ENCODE measurements at regions not wholly inside any gene's neighbourhood (a gene's known extent, or its start where the extent isn't known, plus 50 kb on each side); places are given as distances from the start of the nearest gene placed in this dataset.

DNA sequence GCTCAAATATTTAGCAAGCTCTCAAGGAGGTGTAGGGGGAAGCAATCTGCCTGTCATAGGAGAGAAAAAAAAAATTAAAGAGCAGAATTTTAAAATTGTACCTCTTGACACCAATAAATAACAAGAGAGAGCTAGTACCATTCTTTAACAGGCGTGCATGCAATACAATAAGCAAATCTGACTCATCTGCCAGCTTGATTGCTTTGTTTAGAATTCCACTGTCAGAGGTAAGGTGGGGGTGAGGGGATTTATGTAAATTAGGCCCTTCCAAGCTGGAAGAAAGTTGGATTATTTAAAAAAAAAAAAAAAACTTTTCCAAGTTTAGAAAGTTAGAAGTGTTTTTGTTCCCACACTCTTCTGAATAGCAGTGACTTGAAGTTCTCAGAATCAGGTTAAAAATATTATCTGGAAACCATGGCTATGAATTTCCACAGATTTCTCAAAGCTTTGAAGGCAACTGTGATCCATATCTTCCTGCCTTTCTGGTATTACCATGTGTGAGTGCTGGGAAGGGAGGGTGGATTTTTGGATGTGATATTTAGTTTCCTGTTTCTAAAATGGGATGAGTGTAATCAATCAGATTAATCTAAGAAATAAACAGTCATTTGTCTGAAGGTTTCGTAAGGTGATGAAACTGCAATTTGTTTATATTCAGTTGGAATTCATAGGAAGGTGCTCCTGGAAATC is 477.5 kb downstream of the TLE4 start:
- DNase-seq, result no peak

DNA sequence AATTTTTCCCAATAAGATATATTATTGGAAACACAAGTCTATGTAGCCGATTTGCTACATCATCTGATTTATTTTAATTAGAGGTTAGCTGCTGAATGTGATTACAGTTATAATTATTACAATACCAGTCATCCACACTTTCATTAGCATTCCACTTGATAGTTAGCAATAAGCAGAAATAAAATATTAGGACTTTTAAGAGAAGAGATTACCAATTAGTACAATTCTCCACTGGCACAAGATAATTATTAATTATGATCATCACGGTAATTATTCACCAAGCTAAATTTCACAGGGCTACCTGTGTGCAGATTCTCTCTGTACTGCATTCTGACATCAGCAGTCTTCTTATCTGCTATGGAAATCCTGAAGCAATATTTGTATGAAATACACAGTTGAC is 474.7 kb downstream of the TLE4 start:
- no peak for DNase-seq

DNA sequence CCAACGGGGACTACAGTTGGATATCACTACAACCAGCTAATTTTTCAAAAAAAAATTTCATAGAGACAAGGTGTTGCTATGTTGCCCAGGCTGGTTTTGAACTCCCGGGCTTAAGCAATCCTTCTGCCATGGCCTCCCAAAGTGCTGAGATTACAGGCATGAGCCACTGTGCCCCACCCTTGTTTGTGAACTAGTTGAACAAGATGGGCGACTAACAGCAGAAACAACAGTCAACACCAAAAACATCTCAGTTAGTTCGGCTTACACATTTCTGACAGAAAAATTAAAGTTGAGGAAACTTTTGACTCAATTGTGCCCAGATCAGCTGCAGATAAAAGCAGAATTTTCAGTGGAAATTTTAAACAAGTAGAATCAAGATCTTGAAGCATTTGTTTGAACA is 470.1 kb downstream of the TLE4 start:
- DNase-seq, result no peak

GRCh38 chr9:80040457-80040856 is 468.7 kb downstream of the TLE4 start:
- DNase-seq, result no peak

GRCh38 chr9:80030801-80031200 is 459.0 kb downstream of the TLE4 start:
- no peak for DNase-seq

DNA sequence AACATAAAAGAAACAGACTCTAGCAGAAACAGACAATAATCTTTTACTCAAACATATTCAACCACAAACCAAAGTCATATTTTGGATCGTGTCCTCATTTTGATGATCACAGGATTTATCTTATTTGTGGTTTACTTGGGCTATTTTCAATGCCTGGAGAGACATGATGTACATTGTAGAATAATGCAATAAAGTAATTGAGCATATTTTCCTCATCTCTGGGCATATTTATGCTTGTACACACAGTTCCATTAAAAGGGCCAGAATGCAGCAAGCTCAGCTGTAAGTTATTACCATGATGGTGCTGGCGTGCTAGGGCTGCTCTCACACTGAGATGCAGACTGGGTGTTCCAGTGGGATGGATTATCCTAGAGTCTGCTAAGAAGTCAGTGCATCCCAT is 456.7 kb downstream of the TLE4 start:
- DNase-seq, result peak in 1 of 14 donors; percentile 33

- DNase-seq, result no peak
These were observed 454.2 kb downstream of the TLE4 start for GRCh38 chr9:80025796-80026520.

DNA sequence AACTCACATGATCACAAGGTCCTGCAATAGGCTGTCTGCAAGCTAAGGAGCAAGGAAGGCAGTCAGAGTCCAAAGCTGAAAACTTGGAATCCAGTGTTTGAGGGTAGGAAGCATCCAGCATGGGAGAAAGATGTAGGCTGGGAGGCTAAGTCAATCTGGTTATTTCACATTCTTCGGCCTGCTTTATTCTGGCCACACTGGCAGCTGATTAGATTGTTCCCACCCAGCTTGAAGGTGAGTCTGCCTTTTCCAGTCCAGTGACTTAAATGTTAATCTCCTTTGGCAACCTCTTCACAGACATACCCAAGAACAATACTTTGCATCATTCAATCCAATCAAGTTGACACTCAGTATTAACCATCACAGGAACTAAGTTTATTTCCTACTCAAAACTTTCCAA is 453.4 kb downstream of the TLE4 start:
- no peak for DNase-seq

DNA sequence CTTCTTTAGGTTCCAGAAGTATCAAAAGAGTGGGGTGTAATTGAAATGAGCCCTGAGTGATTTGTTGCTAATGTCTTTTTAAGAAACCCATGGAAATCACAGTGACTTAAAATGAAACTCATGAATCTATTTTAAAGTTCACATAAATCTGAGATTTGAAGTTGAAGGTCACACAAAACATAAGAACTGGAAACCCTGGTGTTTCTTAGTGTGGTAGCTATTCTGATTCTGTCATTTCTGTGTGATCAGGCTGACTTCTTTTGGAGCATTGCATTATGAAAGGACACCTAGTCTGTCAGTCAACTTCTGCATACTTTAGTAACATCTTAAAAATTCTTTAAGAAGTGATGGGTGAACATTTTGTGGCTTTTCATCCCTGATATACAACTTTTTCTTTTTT is 448.8 kb downstream of the TLE4 start:
- DNase-seq, result no peak

DNA sequence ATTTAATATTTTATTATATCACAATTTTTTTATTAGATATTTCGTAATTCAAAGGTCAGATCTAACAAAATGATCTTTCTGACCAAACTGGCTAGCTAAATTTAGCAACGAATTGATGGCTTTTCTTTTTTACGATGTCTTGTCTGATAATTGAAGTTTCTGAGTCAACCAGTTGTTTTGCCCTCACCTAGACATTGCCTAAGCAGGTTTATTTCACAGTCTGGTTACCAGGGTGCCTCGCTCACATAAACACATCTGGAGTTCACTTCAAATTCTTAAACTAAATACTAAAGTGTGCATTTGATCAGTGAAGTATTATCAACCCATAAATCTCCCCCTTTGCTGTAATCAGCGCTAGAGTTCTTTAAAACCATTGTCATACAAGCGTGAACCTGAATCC is 448.3 kb downstream of the TLE4 start:
- no peak for DNase-seq

DNA sequence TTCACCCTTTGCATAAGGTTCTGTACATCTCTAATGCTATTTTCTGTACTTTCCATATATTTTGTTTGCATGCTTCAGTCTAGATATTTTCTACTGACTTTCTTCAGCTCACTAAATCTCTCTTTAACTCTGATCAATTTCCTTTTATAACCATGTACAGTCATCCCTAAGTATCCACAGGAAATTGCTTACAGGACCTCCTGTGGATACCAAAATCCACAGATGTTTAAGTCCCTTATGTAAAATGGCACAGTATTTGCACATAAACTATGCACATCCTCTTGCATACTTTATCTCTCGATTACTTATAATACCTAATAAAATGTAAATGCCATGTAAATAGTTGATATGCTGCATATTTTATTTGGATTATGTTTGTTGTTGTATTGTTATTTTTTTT is 442.1 kb downstream of the TLE4 start:
- DNase-seq, result no peak

DNA sequence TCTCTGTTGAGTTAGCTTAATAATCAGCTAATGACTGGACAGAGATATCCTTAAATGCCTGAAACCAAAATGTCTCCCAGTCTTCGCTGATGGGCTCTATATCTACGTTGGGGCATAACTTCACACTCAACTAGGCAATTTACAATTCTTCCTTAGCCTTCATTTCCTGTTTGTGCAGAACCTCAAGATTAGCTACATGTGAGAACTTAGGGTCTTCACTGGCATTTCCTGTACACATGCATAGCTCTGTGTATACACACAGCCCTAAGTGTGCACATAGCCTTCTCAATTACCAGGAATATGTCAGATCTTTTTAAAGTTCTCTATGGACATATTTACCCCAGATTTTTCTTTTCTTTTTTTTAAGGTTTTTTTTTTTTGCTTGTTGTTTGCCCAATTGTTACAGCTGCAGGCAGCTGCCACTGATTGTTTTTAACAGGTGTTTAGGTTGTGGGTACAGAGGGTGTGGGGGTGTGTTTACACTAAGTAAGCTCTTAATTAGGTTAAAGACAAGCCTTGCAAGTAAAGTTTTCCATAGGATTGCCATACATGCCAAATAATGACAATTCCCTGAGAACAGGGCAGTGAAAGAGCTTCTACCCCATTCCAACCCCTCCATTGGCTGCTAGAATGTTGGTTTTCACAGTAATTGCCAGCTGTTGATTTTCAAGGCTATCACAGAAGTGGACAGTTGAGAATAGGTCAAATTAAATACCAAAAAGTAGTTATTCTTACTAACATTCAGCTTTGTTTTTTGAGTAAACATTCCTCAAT is 441.0 kb downstream of the TLE4 start:
- no peak for DNase-seq

GRCh38 chr9:80009204-80009603 is 437.4 kb downstream of the TLE4 start:
- DNase-seq, result peak in 1 of 14 donors; percentile 13

- DNase-seq, result no peak
These were observed 432.9 kb downstream of the TLE4 start for GRCh38 chr9:80004714-80005113.

- no peak for DNase-seq
These were observed 418.8 kb downstream of the TLE4 start for GRCh38 chr9:79990536-79990935.

GRCh38 chr9:79989079-79989478 is 417.3 kb downstream of the TLE4 start:
- DNase-seq, result no peak

DNA sequence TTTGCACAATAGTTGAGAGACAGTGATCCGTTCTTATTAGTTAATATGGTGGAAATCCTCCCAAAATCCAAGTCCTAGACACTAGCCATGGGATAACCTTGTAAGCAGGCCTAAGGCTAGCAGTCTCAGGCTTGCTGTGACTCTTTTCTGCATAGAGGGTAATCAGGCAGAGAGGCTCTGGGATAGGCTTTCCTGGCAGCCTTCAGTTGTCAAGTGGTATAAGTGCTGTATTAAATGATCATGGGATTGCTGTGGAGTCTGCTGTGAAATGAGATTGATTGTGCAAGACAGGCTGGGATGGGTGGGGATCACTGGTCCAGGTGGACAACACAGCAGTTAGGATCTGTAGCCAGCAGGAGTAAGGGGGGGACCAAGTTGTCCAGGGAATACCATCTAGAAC is 416.4 kb downstream of the TLE4 start:
- no peak for DNase-seq

DNA sequence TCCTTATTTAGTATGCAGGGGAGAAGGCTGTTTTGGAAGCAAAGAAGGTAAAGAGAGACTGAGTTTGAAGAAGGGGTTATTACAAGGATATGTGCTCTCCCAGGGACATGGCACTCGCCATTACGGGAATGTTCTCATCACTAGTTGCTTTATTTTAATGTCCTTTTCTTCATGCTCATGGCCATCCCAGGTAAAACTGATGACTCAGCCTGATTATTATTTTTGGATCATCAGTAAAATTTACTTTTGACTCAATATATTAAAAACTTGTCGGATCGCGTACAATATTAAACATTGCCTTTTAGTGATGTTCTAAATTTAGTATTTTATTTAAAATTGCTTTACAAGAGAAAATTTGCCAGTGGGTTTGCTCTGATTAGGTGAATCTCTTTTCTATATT is 414.7 kb downstream of the TLE4 start:
- no peak for DNase-seq

- DNase-seq, result no peak
These were observed 414.0 kb downstream of the TLE4 start for GRCh38 chr9:79985772-79986171.

DNA sequence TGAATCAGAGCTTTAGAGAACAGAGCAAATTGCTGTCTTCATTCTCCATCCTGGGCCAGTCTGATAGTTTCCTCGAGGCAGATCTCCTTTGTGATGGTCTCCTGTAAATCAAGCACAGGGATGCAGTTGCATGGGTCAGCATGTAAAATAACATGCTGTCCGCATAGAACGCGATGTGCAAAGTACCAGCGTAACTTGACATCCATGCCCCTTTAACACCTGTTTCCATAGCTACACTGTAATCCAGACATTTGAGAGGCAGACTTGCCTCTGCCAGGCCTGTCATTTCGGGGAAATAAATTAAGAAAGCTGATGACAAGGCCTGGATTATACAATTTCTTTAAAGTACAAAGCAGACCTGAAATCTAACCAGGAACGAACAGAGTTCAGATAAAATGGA is 413.5 kb downstream of the TLE4 start:
- no peak for DNase-seq

- no peak for DNase-seq
These were observed 412.8 kb downstream of the TLE4 start for GRCh38 chr9:79984429-79985067.

- DNase-seq, result no peak
These were observed 408.7 kb downstream of the TLE4 start for GRCh38 chr9:79980432-79980831.

All from C1 segment of cervical spinal cord (tissue), 14 donors.